H1 (cell line): ENCODE measurements at regions not wholly inside any gene's neighbourhood (a gene's known extent, or its start where the extent isn't known, plus 50 kb on each side); places are given as distances from the start of the nearest gene placed in this dataset.

Experiments
- CTCF ChIA-PET: fragments of 300-600 bp; sonication (Branson Sonifier 250); formaldehyde crosslinking; loops from one replicate; lab custom pipeline; 2021; ENCODE audit not compliant: partially characterized antibody; lab: Charles Lee
- POLR2A ChIA-PET: fragments of 300-600 bp; sonication (Branson Sonifier 250); formaldehyde crosslinking; loops from one replicate; lab custom pipeline; 2021; ENCODE audit warnings: inconsistent platforms; ENCODE audit not compliant: partially characterized antibody; lab: Charles Lee
- DNase-seq, 2 experiments: peaks; one replicate each; pipeline versions ENCODE4 v3.0.0 to v3.0.0-alpha.2; 2010 to 2022; ENCODE audit warnings: low spot score in 2 of 2, low read depth in 1 of 2, mixed read lengths in 1 of 2
- FAIRE-seq: peaks from 2 replicates; lab custom pipeline; 2011; peaks lifted over from hg19 to GRCh38; lab: Jason Lieb, UNC
- H2AFZ ChIP-seq: 2 replicates; pipeline ENCODE4 v1.8.1; 2012; ENCODE audit warnings: low read length, inconsistent platforms
- H2AK5ac ChIP-seq: 2 replicates; pipeline ENCODE4 v1.6.1; 2013; ENCODE audit warnings: low read depth, low read length
- H2BK120ac ChIP-seq: replicated peaks from 2 replicates; pipeline ENCODE3; 2013; ENCODE audit warnings: low read depth, low read length, inconsistent platforms
- H2BK12ac ChIP-seq: 2 replicates; pipeline ENCODE4 v1.6.1; 2013; ENCODE audit warnings: low read depth, low read length
- H2BK15ac ChIP-seq: 2 replicates; pipeline ENCODE4 v1.6.1; 2013; ENCODE audit warnings: low read length
- H2BK20ac ChIP-seq: 2 replicates; pipeline ENCODE4 v1.6.1; 2013; ENCODE audit warnings: low read length
- H2BK5ac ChIP-seq: 2 replicates; pipeline ENCODE4 v1.6.1; 2013; ENCODE audit warnings: low read depth, low read length
- H3K14ac ChIP-seq: 2 replicates; pipeline ENCODE4 v1.6.1; 2013; ENCODE audit warnings: inconsistent platforms; ENCODE audit not compliant: insufficient read length
- H3K18ac ChIP-seq: 2 replicates; pipeline ENCODE4 v1.6.1; 2013; ENCODE audit warnings: low read length; ENCODE audit errors: extremely low read depth
- H3K23ac ChIP-seq: 2 replicates; pipeline ENCODE4 v1.6.1; 2013; ENCODE audit warnings: inconsistent platforms; ENCODE audit not compliant: insufficient read length
- H3K23me2 ChIP-seq: 2 replicates; pipeline ENCODE4 v1.6.1; 2013; ENCODE audit warnings: low read depth, low read length
- H3K27ac ChIP-seq: 2 replicates; pipeline ENCODE4 v1.6.1; 2011; ENCODE audit warnings: low read depth, low read length, inconsistent platforms
- H3K27me3 ChIP-seq, 4 experiments: replicated peaks in 1 of 4; 1 replicate in 1 of 4; 2 replicates in 3 of 4; pipeline versions ENCODE4 v1.6.1 to v1.8.1; 2011 to 2013; ENCODE audit warnings: low read length in 3 of 4, mild to moderate bottlenecking in 3 of 4, inconsistent platforms in 2 of 4, mixed read lengths in 2 of 4, moderate library complexity in 1 of 4; ENCODE audit not compliant: control insufficient read depth in 3 of 4, insufficient read depth in 3 of 4; ENCODE audit errors: extremely low read depth in 1 of 4
- H3K36me3 ChIP-seq, 4 experiments: 2 replicates each; pipeline versions ENCODE4 v1.6.1 to v1.8.1; 2011 to 2013; ENCODE audit warnings: mild to moderate bottlenecking in 4 of 4, low read length in 3 of 4, moderate library complexity in 2 of 4, control low read depth in 1 of 4, inconsistent platforms in 1 of 4; ENCODE audit not compliant: insufficient read depth in 4 of 4, control insufficient read depth in 2 of 4
- H3K4ac ChIP-seq: replicated peaks from 2 replicates; pipeline ENCODE3; 2013; ENCODE audit warnings: low read length, low read depth, mixed read lengths, inconsistent platforms; ENCODE audit not compliant: insufficient read length
- H3K4me1 ChIP-seq, 4 experiments: replicated peaks in 1 of 4; 1 replicate in 1 of 4; 2 replicates in 3 of 4; pipeline versions ENCODE4 v1.6.1 to v1.8.1; 2011 to 2013; ENCODE audit warnings: low read length in 3 of 4, inconsistent platforms in 2 of 4, mixed read lengths in 1 of 4; ENCODE audit not compliant: insufficient read depth in 4 of 4, control insufficient read depth in 3 of 4
- H3K4me2 ChIP-seq, 2 experiments: 2 replicates each; pipeline versions ENCODE4 v1.6.1 to v1.8.1; 2011 to 2013; ENCODE audit warnings: low read depth in 2 of 2, low read length in 2 of 2, control low read depth in 1 of 2, inconsistent platforms in 1 of 2, mild to moderate bottlenecking in 1 of 2; ENCODE audit not compliant: insufficient read depth in 1 of 2
- H3K4me3 ChIP-seq, 4 experiments: fragments of 200-600, 300-600 bp in 1 of 4; sonication (generic), shearing (Covaris generic), sonication (Bioruptor Twin) in 1 of 4; 2 replicates each; pipeline versions ENCODE4 v1.5.1 to v1.8.1; 2011 to 2016; ENCODE audit warnings: low read length in 4 of 4, low read depth in 3 of 4, control low read depth in 2 of 4, inconsistent platforms in 2 of 4, mild to moderate bottlenecking in 2 of 4, mixed read lengths in 1 of 4, moderate library complexity in 1 of 4; ENCODE audit not compliant: insufficient read depth in 2 of 4; ENCODE audit errors: extremely low read depth in 1 of 4
- H3K56ac ChIP-seq: replicated peaks from 2 replicates; pipeline ENCODE3; 2013; ENCODE audit warnings: low read depth, mild to moderate bottlenecking, mixed read lengths, low read length, inconsistent platforms; ENCODE audit not compliant: insufficient read length
- H3K79me1 ChIP-seq: 2 replicates; pipeline ENCODE4 v1.6.1; 2013; ENCODE audit warnings: low read depth, low read length, control low read depth
- H3K79me2 ChIP-seq, 2 experiments: 2 replicates each; pipeline versions ENCODE4 v1.6.1 to v1.8.1; 2012 to 2013; ENCODE audit warnings: low read length in 2 of 2, mild to moderate bottlenecking in 2 of 2, inconsistent platforms in 1 of 2; ENCODE audit not compliant: insufficient read depth in 2 of 2, control insufficient read depth in 1 of 2
- H3K9ac ChIP-seq, 4 experiments: replicated peaks in 1 of 4; 1 replicate in 1 of 4; 2 replicates in 3 of 4; pipeline versions ENCODE4 v1.6.1 to v1.8.1; 2011 to 2013; ENCODE audit warnings: low read depth in 3 of 4, low read length in 3 of 4, control low read depth in 2 of 4, mild to moderate bottlenecking in 2 of 4, moderate library complexity in 2 of 4, inconsistent platforms in 1 of 4; ENCODE audit errors: extremely low read depth in 1 of 4
- H3K9me3 ChIP-seq, 2 experiments: 2 replicates each; pipeline versions ENCODE4 v1.6.1 to v1.8.1; 2012 to 2013; ENCODE audit warnings: mild to moderate bottlenecking in 2 of 2, moderate library complexity in 2 of 2, control low read depth in 1 of 2, inconsistent platforms in 1 of 2, low read depth in 1 of 2, low read length in 1 of 2, mixed read lengths in 1 of 2; ENCODE audit not compliant: insufficient read depth in 2 of 2
- H4K20me1 ChIP-seq, 2 experiments: replicated peaks in 1 of 2; 2 replicates each; pipeline versions ENCODE3 to v1.8.1; 2011 to 2013; ENCODE audit warnings: inconsistent platforms in 2 of 2, low read length in 2 of 2, mild to moderate bottlenecking in 1 of 2; ENCODE audit not compliant: insufficient read depth in 2 of 2, control insufficient read depth in 1 of 2
- H4K5ac ChIP-seq: 2 replicates; pipeline ENCODE4 v1.6.1; 2013; ENCODE audit warnings: low read length, low read depth, mixed read lengths, inconsistent platforms; ENCODE audit not compliant: insufficient read length
- H4K8ac ChIP-seq: 2 replicates; pipeline ENCODE4 v1.8.0; 2013; ENCODE audit warnings: mild to moderate bottlenecking, moderate library complexity, low read length, inconsistent platforms; ENCODE audit not compliant: insufficient read depth; ENCODE audit errors: extremely low read depth
- H4K91ac ChIP-seq: replicated peaks from 2 replicates; pipeline ENCODE3; 2013; ENCODE audit warnings: low read length, mixed read lengths, inconsistent platforms; ENCODE audit not compliant: insufficient read length
- ASH2L ChIP-seq: fragments of 200-600, 300-600 bp; sonication (generic); IDR thresholded peaks from one replicate; pipeline ENCODE4 v1.7.1; 2017; ENCODE audit warnings: low read length
- BACH1 ChIP-seq: IDR thresholded peaks from 2 replicates; pipeline ENCODE4 v1.6.1; 2012; ENCODE audit warnings: low read length, improper control_type of control experiment
- BCL11A ChIP-seq, 2 experiments: IDR thresholded peaks; one replicate each; pipeline ENCODE4 v1.6.1; 2011; ENCODE audit warnings: low read depth in 2 of 2, low read length in 2 of 2, mild to moderate bottlenecking in 2 of 2
- CEBPB ChIP-seq: IDR thresholded peaks from 2 replicates; pipeline ENCODE4 v1.6.1; 2012; ENCODE audit warnings: low read depth, low read length
- KDM4A ChIP-seq: IDR thresholded peaks from one replicate; pipeline ENCODE4 v1.7.1; 2012; ENCODE audit warnings: low read depth, mild to moderate bottlenecking, moderate library complexity, low read length, inconsistent platforms; ENCODE audit not compliant: severe bottlenecking
- MAX ChIP-seq: IDR thresholded peaks from 2 replicates; pipeline ENCODE4 v1.6.1; 2012; ENCODE audit warnings: inconsistent platforms
- NRF1 ChIP-seq: IDR thresholded peaks from 2 replicates; pipeline ENCODE4 v1.6.1; 2011; ENCODE audit warnings: mild to moderate bottlenecking, low read depth, low read length, improper control_type of control experiment
- RBBP5 ChIP-seq: IDR thresholded peaks from 2 replicates; pipeline ENCODE4 v1.7.1; 2012; ENCODE audit warnings: low read depth, mild to moderate bottlenecking, inconsistent platforms, low read length, moderate library complexity, borderline replicate concordance
- RNF2 ChIP-seq: fragments of 200-900, 300-1000 bp; sonication (generic); IDR thresholded peaks from 2 replicates; pipeline ENCODE4 v1.7.1; 2016; ENCODE audit warnings: borderline replicate concordance, low read depth, mild to moderate bottlenecking, antibody characterized with exemption, low read length; ENCODE audit not compliant: poor library complexity, severe bottlenecking; ENCODE audit errors: missing control alignments
- SP4 ChIP-seq: IDR thresholded peaks from 2 replicates; pipeline ENCODE4 v1.6.1; 2012; ENCODE audit warnings: low read length, inconsistent platforms
- TAF7 ChIP-seq: optimal IDR thresholded peaks from 2 replicates; pipeline ENCODE3; 2011; ENCODE audit warnings: low read depth, mild to moderate bottlenecking, inconsistent platforms, low read length, moderate library complexity, borderline replicate concordance
- TCF12 ChIP-seq: IDR thresholded peaks from 2 replicates; pipeline ENCODE4 v1.6.1; 2011; ENCODE audit warnings: low read depth, mild to moderate bottlenecking, low read length
- USF2 ChIP-seq: IDR thresholded peaks from 2 replicates; pipeline ENCODE4 v1.6.1; 2011; ENCODE audit warnings: low read length, improper control_type of control experiment
- ZNF274 ChIP-seq: IDR thresholded peaks from 2 replicates; pipeline ENCODE4 v1.7.0; 2012; ENCODE audit warnings: low read length, borderline replicate concordance; ENCODE audit errors: extremely low read depth
- WGBS, 2 experiments: shearing (Covaris generic) in 1 of 2; methylation state at CpG; one replicate each; pipeline versions ENCODE4 v1.1.6 to v1.1.7; 2013 to 2015; ENCODE audit warnings: low lambda C conversion rate in 2 of 2, mixed read lengths in 2 of 2, inconsistent platforms in 1 of 2, low coverage in 1 of 2, missing lambda C conversion rate in 1 of 2; ENCODE audit not compliant: insufficient replicate concordance in 2 of 2, insufficient coverage in 1 of 2, insufficient read length in 1 of 2; ENCODE audit errors: extremely low coverage in 1 of 2, missing lambda C conversion rate in 1 of 2; 5-methylcytosine and 5-hydroxymethylcytosine counted together

DNA sequence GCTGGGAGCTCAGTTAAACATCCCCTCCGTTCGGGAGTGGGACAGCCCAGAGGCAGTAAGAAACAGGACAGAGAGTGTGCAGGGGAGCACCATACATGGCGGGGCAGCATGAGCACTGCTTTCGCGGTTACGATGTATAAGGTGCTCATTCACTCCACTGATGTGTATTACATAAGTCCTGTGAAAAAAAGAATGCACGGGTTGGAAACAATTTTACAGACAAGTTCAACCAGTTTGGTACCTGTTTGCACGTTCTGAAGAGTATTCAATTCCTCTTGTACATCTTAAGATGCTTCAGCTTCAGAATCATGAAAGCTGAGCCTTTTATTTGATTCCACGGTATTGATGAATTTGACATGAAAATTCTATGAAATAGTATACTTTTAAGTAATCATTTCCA, 97.8 kb upstream of the NETO1 start:
- DNase-seq: no peak
- no peak overlapping the region for H2BK120ac ChIP-seq
- WGBS, 2 experiments: 94% methylated on average over 9 of the region's 9 CpGs; no CpG with 5 or more reads in 1 of the 2 experiments
- H2BK20ac ChIP-seq: no peak overlapping the region
- no peak overlapping the region for H2BK12ac ChIP-seq
- no peaks in the 10 kb centered on the region for H3K36me3 ChIP-seq
- H3K79me1 ChIP-seq: no peaks in the 10 kb centered on the region
- no peak overlapping the region for H3K23ac ChIP-seq
- no peak overlapping the region for H4K8ac ChIP-seq
- CTCF ChIA-PET: no interaction called here
- no peak overlapping the region for H2AK5ac ChIP-seq
- no peak overlapping the region for H3K4ac ChIP-seq
- H3K9me3 ChIP-seq: no peaks in the 10 kb centered on the region
- no peaks in the 10 kb centered on the region for H4K20me1 ChIP-seq
- no peak overlapping the region for H3K27ac ChIP-seq
- H3K79me2 ChIP-seq: no peaks in the 10 kb centered on the region
- FAIRE-seq: no peak
- H3K4me3 ChIP-seq: no peak overlapping the region
- no peak overlapping the region for H3K14ac ChIP-seq
- no peaks in the 10 kb centered on the region for H3K23me2 ChIP-seq
- POLR2A ChIA-PET: no interaction called here
- 0 out of 7 replicates have a peak, but pooled peaks cover 0 to 2% (median 0%) of the 10 kb centered on the region in 4 experiments for H3K4me1 ChIP-seq
- H2BK15ac ChIP-seq: no peak overlapping the region
- no peak overlapping the region for H3K56ac ChIP-seq
- H3K4me2 ChIP-seq: no peak overlapping the region
- no peak overlapping the region for H2AFZ ChIP-seq
- H2BK5ac ChIP-seq: no peak overlapping the region
- no peak overlapping the region for H4K5ac ChIP-seq
- no peak overlapping the region for H3K18ac ChIP-seq
- H4K91ac ChIP-seq: no peak overlapping the region
- no peaks in the 10 kb centered on the region for H3K27me3 ChIP-seq
- H3K9ac ChIP-seq: no peak overlapping the region
- no peak for TF ChIP-seq ZNF274
- no peak for TF ChIP-seq USF2
- TF ChIP-seq MAX: no peak
- TF ChIP-seq RBBP5: no peak
- no peak for TF ChIP-seq KDM4A
- no peak for TF ChIP-seq ASH2L
- TF ChIP-seq NRF1: no peak
- TF ChIP-seq SP4: no peak
- no peak for TF ChIP-seq CEBPB
- no peak for TF ChIP-seq TAF7
- TF ChIP-seq TCF12: no peak
- TF ChIP-seq BACH1: no peak
- no peak for TF ChIP-seq BCL11A (IDR thresholded peaks at IDR 0.05; ENCODE audit: low read depth in 2 of 2, low read length in 2 of 2)
- TF ChIP-seq RNF2: no peak
